ENCODE measurements at regions not wholly inside any gene's neighbourhood (a gene's known extent, or its start where the extent isn't known, plus 50 kb on each side); places are given as distances from the start of the nearest gene placed in this dataset.

GRCh38 chr9:104301755-104302154, 202.3 kb upstream of the OR13F1 start:
- TF ChIP-seq, protein P1, sequence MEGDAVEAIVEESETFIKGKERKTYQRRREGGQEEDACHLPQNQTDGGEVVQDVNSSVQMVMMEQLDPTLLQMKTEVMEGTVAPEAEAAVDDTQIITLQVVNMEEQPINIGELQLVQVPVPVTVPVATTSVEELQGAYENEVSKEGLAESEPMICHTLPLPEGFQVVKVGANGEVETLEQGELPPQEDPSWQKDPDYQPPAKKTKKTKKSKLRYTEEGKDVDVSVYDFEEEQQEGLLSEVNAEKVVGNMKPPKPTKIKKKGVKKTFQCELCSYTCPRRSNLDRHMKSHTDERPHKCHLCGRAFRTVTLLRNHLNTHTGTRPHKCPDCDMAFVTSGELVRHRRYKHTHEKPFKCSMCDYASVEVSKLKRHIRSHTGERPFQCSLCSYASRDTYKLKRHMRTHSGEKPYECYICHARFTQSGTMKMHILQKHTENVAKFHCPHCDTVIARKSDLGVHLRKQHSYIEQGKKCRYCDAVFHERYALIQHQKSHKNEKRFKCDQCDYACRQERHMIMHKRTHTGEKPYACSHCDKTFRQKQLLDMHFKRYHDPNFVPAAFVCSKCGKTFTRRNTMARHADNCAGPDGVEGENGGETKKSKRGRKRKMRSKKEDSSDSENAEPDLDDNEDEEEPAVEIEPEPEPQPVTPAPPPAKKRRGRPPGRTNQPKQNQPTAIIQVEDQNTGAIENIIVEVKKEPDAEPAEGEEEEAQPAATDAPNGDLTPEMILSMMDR (IDR thresholded peaks at IDR 0.05; ENCODE audit: low read length), result no peak
- TF ChIP-seq EZH2 (optimal IDR thresholded peaks at IDR 0.05; ENCODE audit: low read depth, low read length) (no peak), EZH2phosphoT487 (IDR thresholded peaks at IDR 0.05; ENCODE audit: low read length) (no peak)
